HG03159 (cell line): ENCODE measurements at regions not wholly inside any gene's neighbourhood (a gene's known extent, or its start where the extent isn't known, plus 50 kb on each side); places are given as distances from the start of the nearest gene placed in this dataset.

ENCODE experiments used
- ATAC-seq: cut with Tn5 transposase; IDR thresholded peaks from one replicate; pipeline ENCODE4 v1.9.1; 2021; ENCODE audit warnings: mild to moderate bottlenecking, moderate library complexity; ENCODE audit not compliant: unreplicated experiment

GRCh38 chr9:108386032-108386431, 469.8 kb downstream of the ACTL7B start:
- ATAC-seq, result no peak

GRCh38 chr9:108383796-108384195, 472.0 kb downstream of the ACTL7B start:
- no peak for ATAC-seq

- no peak for ATAC-seq
Observed at GRCh38 chr9:108382310-108382709, 473.5 kb downstream of the ACTL7B start.

DNA sequence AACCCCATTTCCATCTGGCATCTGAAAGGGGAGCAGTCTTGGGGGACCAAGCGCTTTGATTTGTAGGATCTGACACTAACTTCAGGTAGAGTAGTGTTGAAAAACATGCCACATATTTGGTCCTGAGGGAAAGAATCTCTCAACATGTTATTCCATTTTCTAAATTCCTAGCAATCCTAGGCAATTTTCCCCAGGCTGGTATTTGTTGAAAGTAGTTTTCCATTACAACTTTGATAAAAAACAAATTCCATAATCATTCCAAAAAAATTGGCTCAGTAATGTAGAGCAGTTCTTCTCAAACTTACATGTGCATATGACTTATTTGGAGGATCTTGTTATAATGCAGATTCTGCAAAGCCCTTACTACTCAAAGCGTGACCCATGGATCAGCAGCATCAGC, 477.9 kb downstream of the ACTL7B start:
- ATAC-seq, result no peak

DNA sequence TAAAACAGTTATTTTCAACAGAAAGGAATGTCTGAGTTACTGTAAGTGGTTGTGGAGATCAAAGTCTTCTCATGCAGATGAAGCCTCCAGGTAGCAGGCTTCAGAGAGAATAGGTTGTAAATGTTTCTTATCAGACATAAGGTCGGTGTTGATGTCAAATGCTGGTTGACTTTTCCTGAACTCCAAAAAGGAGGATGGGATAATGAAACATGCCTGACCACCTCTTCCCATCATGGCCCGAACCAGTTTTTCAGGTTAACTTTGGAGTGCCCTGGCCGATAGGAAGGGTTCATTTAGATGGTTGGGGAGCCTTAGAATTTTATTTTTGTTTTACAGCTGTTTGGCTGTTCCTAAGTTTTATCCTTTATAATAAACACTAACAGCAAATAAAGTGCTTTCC, 478.4 kb downstream of the ACTL7B start:
- ATAC-seq, result no peak

- ATAC-seq, result no peak
Observed at GRCh38 chr9:108376140-108376539, 479.6 kb downstream of the ACTL7B start.

- ATAC-seq, result no peak
Observed at GRCh38 chr9:108374626-108375025, 481.2 kb downstream of the ACTL7B start.

DNA sequence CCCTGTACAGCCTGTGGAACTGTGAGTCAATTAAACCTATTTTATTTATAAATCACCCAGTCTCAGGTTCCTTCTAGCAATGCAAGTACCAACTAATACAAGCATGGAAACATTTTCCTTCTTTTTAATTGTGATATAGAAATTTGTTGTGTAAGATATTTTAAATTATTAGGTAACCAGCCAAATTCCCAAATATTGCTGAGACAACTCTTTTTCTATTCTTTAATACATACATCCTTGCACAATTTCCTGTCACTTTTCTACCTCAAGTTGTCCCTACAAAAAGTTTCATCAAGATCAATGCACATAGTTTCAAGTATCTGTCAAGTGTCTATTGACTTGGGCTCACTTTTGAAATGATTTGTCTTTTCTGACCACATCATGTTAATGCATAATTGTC, 488.6 kb downstream of the ACTL7B start:
- ATAC-seq, result no peak

GRCh38 chr9:108363311-108363710, 492.5 kb downstream of the ACTL7B start:
- no peak for ATAC-seq

DNA sequence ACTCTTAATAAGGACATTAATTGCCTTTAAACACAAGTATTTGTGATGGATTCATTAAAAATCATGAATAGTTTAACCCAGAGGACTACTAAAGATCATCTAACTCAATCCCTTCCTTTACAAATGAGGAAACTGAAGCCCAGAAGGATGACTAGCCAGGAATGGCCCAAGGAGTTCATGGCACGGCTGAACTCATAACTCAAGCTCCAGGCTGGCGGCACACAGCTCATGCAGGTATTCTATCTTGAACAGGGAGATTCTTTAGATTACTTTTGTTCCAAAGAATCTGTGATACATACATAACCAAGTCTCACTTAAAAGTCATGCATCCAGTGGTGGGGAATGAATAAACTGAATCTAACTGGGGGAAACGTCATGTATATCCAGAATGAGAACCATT, 495.5 kb downstream of the ACTL7B start:
- no peak for ATAC-seq

GRCh38 chr9:108356806-108357205, 499.0 kb downstream of the ACTL7B start:
- ATAC-seq, result no peak

DNA sequence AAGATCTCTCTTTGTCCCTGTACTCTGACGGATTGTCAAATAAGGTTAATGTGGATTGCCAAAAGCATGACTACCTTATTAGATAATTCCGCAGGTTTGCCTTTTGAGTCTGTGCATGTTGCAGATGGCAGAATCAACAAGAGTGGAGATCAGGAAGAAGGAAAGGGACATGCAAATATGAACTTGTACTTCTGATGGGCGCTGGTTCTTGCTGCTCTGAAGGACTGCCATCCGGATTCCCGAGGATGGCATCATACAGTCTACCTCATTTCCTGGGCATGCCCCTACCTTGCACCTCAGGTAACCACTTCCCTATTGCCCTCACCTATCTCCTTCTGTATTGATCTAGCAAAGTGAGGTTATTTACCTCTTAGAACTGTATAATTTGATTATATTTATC, 504.2 kb downstream of the ACTL7B start:
- no peak for ATAC-seq

- ATAC-seq, result no peak
Observed at GRCh38 chr9:108347463-108348188, 508.2 kb downstream of the ACTL7B start.

DNA sequence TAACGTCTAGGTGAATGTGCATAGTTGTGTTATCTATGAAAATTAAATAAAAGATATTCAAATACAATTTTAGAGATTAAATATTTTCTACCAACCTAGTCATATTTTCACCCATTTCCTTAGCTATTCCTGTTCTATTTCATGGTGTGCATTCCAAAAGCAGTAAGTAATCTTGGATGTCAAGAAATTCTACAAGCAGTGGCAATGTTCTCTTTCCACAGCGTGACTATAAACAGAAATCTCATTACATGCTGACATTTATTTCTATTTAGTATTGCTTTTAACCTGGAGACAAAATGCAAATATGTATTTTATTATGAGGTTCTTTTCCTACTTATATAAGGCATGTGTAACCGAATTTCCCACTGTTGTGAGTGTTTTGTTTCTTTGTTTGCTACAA, 510.0 kb downstream of the ACTL7B start:
- ATAC-seq, result no peak

DNA sequence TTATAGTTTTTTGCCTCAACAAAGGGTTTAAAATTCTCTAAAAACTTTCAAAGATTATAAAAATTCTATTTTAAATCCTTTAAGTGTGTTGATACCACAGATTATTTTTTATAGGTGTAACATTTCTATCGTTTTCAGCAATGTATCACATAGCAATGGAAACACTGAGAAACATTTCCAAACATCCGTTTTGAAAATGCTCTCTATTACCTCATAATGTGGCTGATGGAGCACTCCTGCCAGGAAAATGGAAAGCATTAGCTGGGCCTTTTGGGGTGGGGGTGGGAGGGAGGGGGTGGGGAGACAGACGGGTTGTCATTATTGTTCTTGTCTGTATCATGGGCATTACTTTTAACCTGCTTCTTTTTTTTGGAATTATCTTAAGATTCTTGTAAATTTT, 516.5 kb downstream of the ACTL7B start:
- no peak for ATAC-seq

- ATAC-seq, result no peak
Observed at GRCh38 chr9:108336575-108336974, 519.2 kb downstream of the ACTL7B start.

GRCh38 chr9:108333530-108333983, 522.2 kb downstream of the ACTL7B start:
- no peak for ATAC-seq

- ATAC-seq, result no peak
Observed at GRCh38 chr9:108331596-108331995, 524.2 kb downstream of the ACTL7B start.

- ATAC-seq, result no peak
Observed at GRCh38 chr9:108325406-108325805, 530.4 kb downstream of the ACTL7B start.

- no peak for ATAC-seq
Observed at GRCh38 chr9:108323615-108324014, 532.2 kb downstream of the ACTL7B start.

- no peak for ATAC-seq
Observed at GRCh38 chr9:108322326-108323098, 533.3 kb downstream of the ACTL7B start.

DNA sequence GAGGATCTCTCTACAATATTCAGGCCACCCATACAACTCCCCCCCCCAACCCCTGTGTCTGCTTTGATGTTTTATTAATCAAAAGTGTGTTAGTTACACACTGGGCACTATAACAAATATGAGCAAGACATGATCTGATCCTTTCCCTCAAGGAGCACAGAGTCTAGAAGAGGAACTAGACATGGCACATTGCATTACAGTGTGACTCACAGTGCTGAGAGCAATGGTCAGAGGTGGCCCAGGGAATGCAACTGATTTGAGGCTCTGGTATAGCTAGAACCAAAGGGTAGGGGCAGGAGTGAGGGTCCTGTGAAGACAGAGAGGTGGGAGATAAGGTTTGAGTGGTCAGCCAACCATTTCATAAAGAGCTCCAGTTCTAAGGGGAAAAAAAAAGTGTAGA, 539.2 kb downstream of the ACTL7B start:
- ATAC-seq, result no peak
